ENCODE measurements at regions not wholly inside any gene's neighbourhood (a gene's known extent, or its start where the extent isn't known, plus 50 kb on each side); places are given as distances from the start of the nearest gene placed in this dataset.

DNA sequence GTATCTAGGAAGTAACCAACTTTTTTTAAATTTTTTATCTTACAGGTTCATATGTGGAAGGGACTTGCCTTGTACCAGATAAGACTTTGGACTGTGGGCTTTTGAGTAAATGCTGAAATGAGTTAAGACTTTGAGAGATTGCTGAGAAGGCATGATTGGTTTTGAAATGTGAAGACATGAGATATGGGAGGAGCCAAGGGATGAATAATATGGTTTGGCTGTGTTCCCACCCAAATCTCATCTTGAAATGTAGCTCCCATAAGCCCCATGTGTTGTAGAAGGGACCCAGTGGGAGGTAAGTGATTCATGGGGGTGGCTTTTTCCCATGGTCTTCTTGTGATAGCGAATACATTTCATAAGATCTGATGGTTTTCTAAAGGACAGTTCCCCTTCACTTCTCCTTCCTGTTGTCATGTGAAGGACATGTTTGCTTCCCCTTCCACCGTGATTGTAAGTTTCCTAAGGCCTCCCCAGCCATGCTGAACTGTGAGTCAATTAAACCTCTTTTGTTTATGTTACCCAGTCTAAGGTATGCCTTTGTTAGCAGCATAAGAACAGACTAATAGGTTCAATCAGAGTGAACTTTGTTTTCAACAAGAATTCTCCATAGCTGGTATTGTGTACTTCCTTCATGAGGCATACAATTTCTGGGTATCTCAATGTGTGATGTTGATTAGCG is 535.6 kb upstream of the MEF2C start:
- Histone ChIP-seq H4K20me1 (ENCODE audit: insufficient read depth, low read length) (no peaks in the 10 kb centered on the region), H3K4me1 (ENCODE audit: insufficient read depth, low read length, poor library complexity, severe bottlenecking) (no peaks in the 10 kb centered on the region), H3K4me3 (ENCODE audit: low read depth, low read length, poor library complexity, severe bottlenecking) (no peak overlapping the region), H3K79me2 (ENCODE audit: insufficient read depth, low read depth, low read length) (no peaks in the 10 kb centered on the region), H3K9me3 (ENCODE audit: low read length) (no peaks in the 10 kb centered on the region), H2AFZ (ENCODE audit: low read length) (no peak overlapping the region), H3K4me2 (ENCODE audit: low read length) (no peak overlapping the region), H3K27ac (ENCODE audit: low read depth, low read length, poor library complexity, severe bottlenecking) (no peak overlapping the region), H3K36me3 (ENCODE audit: insufficient read depth, low read length) (no peaks in the 10 kb centered on the region), H3K9me2 (ENCODE audit: insufficient read depth, low read length) (no peaks in the 10 kb centered on the region)
- TF ChIP-seq, protein P1, sequence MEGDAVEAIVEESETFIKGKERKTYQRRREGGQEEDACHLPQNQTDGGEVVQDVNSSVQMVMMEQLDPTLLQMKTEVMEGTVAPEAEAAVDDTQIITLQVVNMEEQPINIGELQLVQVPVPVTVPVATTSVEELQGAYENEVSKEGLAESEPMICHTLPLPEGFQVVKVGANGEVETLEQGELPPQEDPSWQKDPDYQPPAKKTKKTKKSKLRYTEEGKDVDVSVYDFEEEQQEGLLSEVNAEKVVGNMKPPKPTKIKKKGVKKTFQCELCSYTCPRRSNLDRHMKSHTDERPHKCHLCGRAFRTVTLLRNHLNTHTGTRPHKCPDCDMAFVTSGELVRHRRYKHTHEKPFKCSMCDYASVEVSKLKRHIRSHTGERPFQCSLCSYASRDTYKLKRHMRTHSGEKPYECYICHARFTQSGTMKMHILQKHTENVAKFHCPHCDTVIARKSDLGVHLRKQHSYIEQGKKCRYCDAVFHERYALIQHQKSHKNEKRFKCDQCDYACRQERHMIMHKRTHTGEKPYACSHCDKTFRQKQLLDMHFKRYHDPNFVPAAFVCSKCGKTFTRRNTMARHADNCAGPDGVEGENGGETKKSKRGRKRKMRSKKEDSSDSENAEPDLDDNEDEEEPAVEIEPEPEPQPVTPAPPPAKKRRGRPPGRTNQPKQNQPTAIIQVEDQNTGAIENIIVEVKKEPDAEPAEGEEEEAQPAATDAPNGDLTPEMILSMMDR (conservative IDR thresholded peaks at IDR 0.05; ENCODE audit: low read length), result no peak
- TF ChIP-seq EZH2phosphoT487 (IDR thresholded peaks at IDR 0.05; ENCODE audit: borderline replicate concordance, low read depth, low read length), result no peak
- POLR2A ChIA-PET, result no interaction called here
- no peak for DNase-seq (ENCODE audit: low spot score)
- no TSS peak for BruUV-seq (replicated peaks)
- CTCF ChIA-PET (ENCODE audit: unreplicated experiment), result no interaction called here
- intact Hi-C loops (cut with micrococcal nuclease; ENCODE audit: unreplicated experiment), result no loop called here

DNA sequence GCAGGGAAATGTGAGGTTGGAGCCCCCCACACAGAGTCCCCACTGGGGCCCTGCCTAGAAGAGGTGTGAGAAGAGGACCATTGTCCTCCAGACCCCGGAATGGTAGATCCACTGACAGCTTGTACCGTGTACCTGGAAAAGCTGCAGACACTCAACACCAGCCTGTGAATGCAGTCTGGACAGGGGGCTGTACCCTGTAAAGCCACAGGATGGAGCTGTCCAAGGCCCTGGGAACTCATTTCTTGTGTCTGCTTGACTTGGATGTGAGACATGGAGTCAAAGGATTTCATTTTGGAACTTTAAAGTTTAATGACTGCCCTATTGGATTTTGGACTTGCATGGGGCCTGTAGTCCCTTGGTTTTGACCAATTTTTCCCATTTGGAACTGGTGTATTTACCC is 535.0 kb upstream of the MEF2C start:
- Histone ChIP-seq H3K4me2 (ENCODE audit: low read length) (no peak overlapping the region), H2AFZ (ENCODE audit: low read length) (no peak overlapping the region), H3K36me3 (ENCODE audit: insufficient read depth, low read length) (no peaks in the 10 kb centered on the region), H3K79me2 (ENCODE audit: insufficient read depth, low read depth, low read length) (no peaks in the 10 kb centered on the region), H3K4me3 (ENCODE audit: low read depth, low read length, poor library complexity, severe bottlenecking) (no peak overlapping the region), H3K4me1 (ENCODE audit: insufficient read depth, low read length, poor library complexity, severe bottlenecking) (no peaks in the 10 kb centered on the region), H3K9me3 (ENCODE audit: low read length) (no peaks in the 10 kb centered on the region), H3K9me2 (ENCODE audit: insufficient read depth, low read length) (no peaks in the 10 kb centered on the region), H3K27ac (ENCODE audit: low read depth, low read length, poor library complexity, severe bottlenecking) (no peak overlapping the region), H4K20me1 (ENCODE audit: insufficient read depth, low read length) (no peaks in the 10 kb centered on the region)
- POLR2A ChIA-PET, result no interaction called here
- TF ChIP-seq EZH2phosphoT487 (IDR thresholded peaks at IDR 0.05; ENCODE audit: borderline replicate concordance, low read depth, low read length), result no peak
- TF ChIP-seq, protein P1 (conservative IDR thresholded peaks at IDR 0.05; ENCODE audit: low read length), result no peak
- DNase-seq (ENCODE audit: low spot score), result no peak
- no TSS peak for BruUV-seq (replicated peaks)
- CTCF ChIA-PET (ENCODE audit: unreplicated experiment), result no interaction called here
- intact Hi-C loops (cut with micrococcal nuclease; ENCODE audit: unreplicated experiment), result no loop called here

DNA sequence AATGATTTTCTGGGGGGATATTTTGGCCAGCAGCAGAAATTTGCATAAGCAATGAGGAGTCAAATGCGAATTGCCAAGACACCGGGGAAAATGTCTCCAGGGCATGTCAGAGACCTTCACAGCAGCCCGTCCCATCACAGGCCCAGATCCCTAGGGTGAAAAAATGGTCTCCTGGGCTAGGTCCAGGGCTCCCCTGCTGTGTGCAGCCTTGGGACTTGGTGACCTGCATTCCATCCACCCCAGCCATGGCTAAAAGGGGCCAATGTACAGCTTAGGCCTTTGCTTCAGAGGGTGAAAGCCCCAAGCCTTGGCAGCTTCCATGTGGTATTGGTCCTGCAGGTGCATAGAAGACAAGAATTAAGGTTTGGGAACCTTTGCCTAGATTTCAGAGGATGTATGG is 534.5 kb upstream of the MEF2C start:
- TF ChIP-seq, protein P1 (conservative IDR thresholded peaks at IDR 0.05; ENCODE audit: low read length), result no peak
- TF ChIP-seq EZH2phosphoT487 (IDR thresholded peaks at IDR 0.05; ENCODE audit: borderline replicate concordance, low read depth, low read length), result no peak
- H3K9me2 ChIP-seq (ENCODE audit: insufficient read depth, low read length), result no peaks in the 10 kb centered on the region
- H2AFZ ChIP-seq (ENCODE audit: low read length), result no peak overlapping the region
- no peak for DNase-seq (ENCODE audit: low spot score)
- intact Hi-C loops (cut with micrococcal nuclease; ENCODE audit: unreplicated experiment), result no loop called here
- ChIA-PET POLR2A (no interaction called here), CTCF (ENCODE audit: unreplicated experiment) (no interaction called here)
- no peaks in the 10 kb centered on the region for H3K4me1 ChIP-seq (ENCODE audit: insufficient read depth, low read length, poor library complexity, severe bottlenecking)
- no peaks in the 10 kb centered on the region for H3K36me3 ChIP-seq (ENCODE audit: insufficient read depth, low read length)
- no TSS peak for BruUV-seq (replicated peaks)
- no peaks in the 10 kb centered on the region for H3K9me3 ChIP-seq (ENCODE audit: low read length)
- H3K4me3 ChIP-seq (ENCODE audit: low read depth, low read length, poor library complexity, severe bottlenecking), result no peak overlapping the region
- no peak overlapping the region for H3K4me2 ChIP-seq (ENCODE audit: low read length)
- no peak overlapping the region for H3K27ac ChIP-seq (ENCODE audit: low read depth, low read length, poor library complexity, severe bottlenecking)
- H4K20me1 ChIP-seq (ENCODE audit: insufficient read depth, low read length), result no peaks in the 10 kb centered on the region
- H3K79me2 ChIP-seq (ENCODE audit: insufficient read depth, low read depth, low read length), result no peaks in the 10 kb centered on the region

Data from OCI-LY7 (cell line).